Keratinocyte (primary cell): ENCODE measurements at regions not wholly inside any gene's neighbourhood (a gene's known extent, or its start where the extent isn't known, plus 50 kb on each side); places are given as distances from the start of the nearest gene placed in this dataset.
A peak's percentile ranks its signal among the peaks of the same experiment; 100 is the strongest.

ENCODE experiments used
- DNase-seq: peaks from one replicate; pipeline ENCODE4 v3.0.0-alpha.2; 2011; ENCODE audit warnings: low read depth, missing footprints, low spot score
- FAIRE-seq: peaks from 2 replicates; lab custom pipeline; 2011; peaks lifted over from hg19 to GRCh38; lab: Jason Lieb, UNC
- H2AFZ ChIP-seq: 2 replicates; pipeline ENCODE4 v1.6.0; 2012; ENCODE audit warnings: low read length, control low read depth, inconsistent platforms; ENCODE audit not compliant: control insufficient read depth
- H3K27ac ChIP-seq: 2 replicates; pipeline ENCODE4 v1.5.1; 2011; ENCODE audit warnings: low read length; ENCODE audit not compliant: control insufficient read depth, insufficient read depth
- H3K27me3 ChIP-seq: 3 replicates; pipeline ENCODE4 v1.6.0; 2011; ENCODE audit warnings: low read length; ENCODE audit not compliant: control insufficient read depth, insufficient read depth; ENCODE audit errors: extremely low read depth
- H3K36me3 ChIP-seq, 2 experiments: 2 replicates in 1 of 2; 3 replicates in 1 of 2; pipeline ENCODE4 v1.5.1; 2011; ENCODE audit warnings: low read length in 2 of 2, mild to moderate bottlenecking in 1 of 2; ENCODE audit not compliant: control insufficient read depth in 2 of 2, insufficient read depth in 2 of 2; ENCODE audit errors: extremely low read depth in 1 of 2
- H3K4me1 ChIP-seq: 3 replicates; pipeline ENCODE4 v1.5.1; 2011; ENCODE audit warnings: low read length; ENCODE audit not compliant: control insufficient read depth, insufficient read depth; ENCODE audit errors: extremely low read depth
- H3K4me2 ChIP-seq: 3 replicates; pipeline ENCODE4 v1.6.0; 2011; ENCODE audit warnings: low read depth, low read length; ENCODE audit not compliant: control insufficient read depth, insufficient read depth; ENCODE audit errors: extremely low read depth
- H3K4me3 ChIP-seq, 3 experiments: fragments of 200-600 bp in 1 of 3; sonication (generic) in 1 of 3; 2 replicates in 2 of 3; 3 replicates in 1 of 3; pipeline ENCODE4 v1.5.1; 2011 to 2016; ENCODE audit warnings: low read length in 3 of 3, mild to moderate bottlenecking in 3 of 3, control low read depth in 2 of 3, inconsistent platforms in 1 of 3, low read depth in 1 of 3, mixed read lengths in 1 of 3, mixed run types in 1 of 3, moderate library complexity in 1 of 3; ENCODE audit not compliant: control insufficient read depth in 2 of 3, insufficient read depth in 2 of 3; ENCODE audit errors: extremely low read depth in 1 of 3
- H3K79me2 ChIP-seq: 2 replicates; pipeline ENCODE4 v1.6.0; 2012; ENCODE audit warnings: low read length; ENCODE audit not compliant: control insufficient read depth, insufficient read depth
- H3K9ac ChIP-seq: 3 replicates; pipeline ENCODE4 v1.6.0; 2011; ENCODE audit warnings: low read length; ENCODE audit not compliant: control insufficient read depth, insufficient read depth; ENCODE audit errors: extremely low read depth
- H3K9me1 ChIP-seq: 3 replicates; pipeline ENCODE4 v1.6.0; 2011; ENCODE audit warnings: low read length; ENCODE audit not compliant: control insufficient read depth, insufficient read depth; ENCODE audit errors: extremely low read depth
- H3K9me3 ChIP-seq: 2 replicates; pipeline ENCODE4 v1.5.1; 2012; ENCODE audit warnings: low read depth, low read length; ENCODE audit not compliant: control insufficient read depth
- H4K20me1 ChIP-seq: 3 replicates; pipeline ENCODE4 v1.6.0; 2011; ENCODE audit warnings: low read length; ENCODE audit not compliant: control insufficient read depth, insufficient read depth; ENCODE audit errors: extremely low read depth
- CTCF ChIP-seq, 3 experiments: IDR thresholded peaks in 1 of 3; conservative IDR thresholded peaks in 1 of 3; optimal IDR thresholded peaks in 1 of 3; 2 replicates in 2 of 3; 3 replicates in 1 of 3; pipeline versions ENCODE3 to v1.5.1; 2011; ENCODE audit warnings: low read length in 3 of 3, mild to moderate bottlenecking in 3 of 3, moderate library complexity in 2 of 3, control low read depth in 1 of 3, inconsistent platforms in 1 of 3; ENCODE audit not compliant: insufficient read depth in 2 of 3; ENCODE audit errors: extremely low read depth in 1 of 3
- EZH2 ChIP-seq: IDR thresholded peaks from one replicate; pipeline ENCODE4 v1.6.1; 2012; ENCODE audit warnings: inconsistent platforms, mild to moderate bottlenecking, low read length, moderate library complexity
- dilution Hi-C: fragments of 300-500 bp; cut with MboI; formaldehyde crosslinking; loops from one replicate; pipeline ENCODE4 v1.7.0; 2020; ENCODE audit warnings: low sequenced_read_pairs; ENCODE audit not compliant: extremely low pct_ligation_motif_present

GRCh38 chr6:147973806-147974205 is 368.8 kb upstream of the SASH1 start:
- DNase-seq (no peak), FAIRE-seq (no peak)
- H3K9ac ChIP-seq: no peak overlapping the region
- H4K20me1 ChIP-seq: no peaks in the 10 kb centered on the region
- no peak overlapping the region for H3K27ac ChIP-seq
- no peaks in the 10 kb centered on the region for H3K36me3 ChIP-seq
- no peak overlapping the region for H2AFZ ChIP-seq
- no peaks in the 10 kb centered on the region for H3K9me1 ChIP-seq
- peaks cover 4% of the 10 kb centered on the region for H3K4me1 ChIP-seq
- dilution Hi-C loops: no loop called here
- TF ChIP-seq CTCF (optimal IDR thresholded peaks at IDR 0.05 in 1 of 3, IDR thresholded peaks at IDR 0.05 in 1 of 3, conservative IDR thresholded peaks at IDR 0.05 in 1 of 3; ENCODE audit: extremely low read depth in 1 of 3, insufficient read depth in 2 of 3, low read length in 3 of 3): no peak
- H3K4me3 ChIP-seq: no peak overlapping the region
- no peaks in the 10 kb centered on the region for H3K9me3 ChIP-seq
- H3K79me2 ChIP-seq: no peaks in the 10 kb centered on the region
- H3K27me3 ChIP-seq: no peaks in the 10 kb centered on the region
- H3K4me2 ChIP-seq: no peak overlapping the region

DNA sequence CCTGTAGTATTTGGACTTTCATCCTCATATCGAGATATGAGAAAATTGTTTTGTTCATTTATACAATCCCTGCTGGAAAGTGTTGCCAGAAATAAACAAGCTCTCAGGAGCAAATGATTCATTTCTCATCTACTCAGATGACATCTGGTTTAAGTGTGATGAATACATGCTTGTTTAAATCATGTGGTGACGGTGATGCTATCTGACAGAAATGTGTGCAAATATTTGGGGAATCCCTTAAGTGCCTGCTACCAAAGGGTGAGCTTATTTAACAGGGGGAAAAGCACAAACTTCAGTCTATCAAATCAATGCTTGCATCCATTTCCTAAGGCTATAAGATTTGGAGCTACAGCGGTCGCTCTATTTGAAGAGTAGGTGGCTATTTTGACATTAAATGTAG is 368.3 kb upstream of the SASH1 start:
- Histone ChIP-seq H3K4me2 (no peak overlapping the region), H3K9ac (no peak overlapping the region), H3K9me3 (no peaks in the 10 kb centered on the region), H3K9me1 (no peaks in the 10 kb centered on the region), H2AFZ (no peak overlapping the region), H3K4me3 (no peak overlapping the region), H3K36me3 (no peaks in the 10 kb centered on the region), H3K79me2 (no peaks in the 10 kb centered on the region), H3K4me1 (peaks cover 4% of the 10 kb centered on the region), H4K20me1 (no peaks in the 10 kb centered on the region), H3K27me3 (no peaks in the 10 kb centered on the region), H3K27ac (no peak overlapping the region)
- FAIRE-seq (peak; percentile 53), DNase-seq (peak; percentile 30)
- no peak for TF ChIP-seq EZH2
- no peak for TF ChIP-seq CTCF (optimal IDR thresholded peaks at IDR 0.05 in 1 of 3, IDR thresholded peaks at IDR 0.05 in 1 of 3, conservative IDR thresholded peaks at IDR 0.05 in 1 of 3; ENCODE audit: extremely low read depth in 1 of 3, insufficient read depth in 2 of 3, low read length in 3 of 3)
- dilution Hi-C loops: no loop called here
